Renal pelvis (tissue), 1 donor: ENCODE measurements at regions not wholly inside any gene's neighbourhood (a gene's known extent, or its start where the extent isn't known, plus 50 kb on each side); places are given as distances from the start of the nearest gene placed in this dataset.

Experiments
- DNase-seq: peaks from one replicate; pipeline ENCODE4 v3.0.0-alpha.2; 2013

DNA sequence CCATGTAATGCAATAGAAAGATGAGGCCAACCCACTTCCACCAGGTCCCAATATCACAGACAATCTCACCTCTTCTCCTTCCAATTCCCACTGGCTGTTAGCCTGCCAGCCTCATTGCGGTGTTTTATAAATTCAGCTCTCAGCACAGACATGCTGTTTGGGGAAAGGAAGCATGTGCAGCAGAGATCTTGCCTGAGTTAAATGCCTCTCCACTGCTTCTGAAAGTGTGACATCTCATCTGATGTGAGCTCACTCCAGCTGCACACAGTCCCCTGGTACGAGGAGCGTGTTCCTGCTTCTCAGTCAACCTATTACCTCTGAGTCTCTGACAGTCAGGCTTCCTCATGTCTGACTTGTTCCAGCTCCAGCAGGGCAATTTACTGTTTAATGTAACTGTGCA is 122.7 kb upstream of the GUCY1A2 start:
- no peak for DNase-seq

DNA sequence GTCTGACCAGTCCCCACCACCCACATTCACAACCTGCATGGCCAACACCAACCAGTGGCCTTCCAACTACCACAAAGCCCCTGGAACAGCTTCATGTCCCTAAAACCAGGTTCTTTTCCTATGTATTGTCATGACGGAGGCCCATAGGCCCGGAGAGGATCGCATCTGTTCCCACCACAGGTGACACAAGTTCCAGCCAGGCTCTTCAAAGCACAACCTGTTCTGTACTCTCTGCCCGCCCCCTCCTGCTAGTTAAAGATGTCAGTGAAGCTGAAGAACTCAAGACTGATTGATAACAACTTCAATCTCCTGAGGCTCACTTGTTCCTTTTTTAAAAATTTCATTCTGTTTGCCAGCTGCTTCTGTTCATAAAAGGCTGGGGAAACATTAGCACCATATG is 121.1 kb upstream of the GUCY1A2 start:
- DNase-seq: no peak

DNA sequence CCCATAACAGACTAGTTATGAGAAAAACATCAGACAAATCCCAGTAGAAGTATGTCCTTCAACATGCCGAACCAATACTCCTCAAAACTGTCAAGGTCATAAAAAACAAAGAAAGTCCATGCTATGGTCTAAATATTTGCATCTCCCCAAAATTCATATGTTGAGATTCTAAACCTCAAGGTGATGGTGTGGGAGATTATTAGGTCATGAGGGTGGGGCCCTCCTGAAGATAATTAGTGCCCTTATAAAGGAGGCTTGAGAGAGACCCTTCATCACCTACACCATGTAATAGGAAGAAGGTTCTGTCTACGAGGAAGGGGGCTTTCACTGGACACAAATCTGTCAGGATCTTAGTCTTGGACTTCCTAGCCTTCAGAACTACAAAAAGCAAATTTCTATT is 118.6 kb upstream of the GUCY1A2 start:
- DNase-seq: no peak

DNA sequence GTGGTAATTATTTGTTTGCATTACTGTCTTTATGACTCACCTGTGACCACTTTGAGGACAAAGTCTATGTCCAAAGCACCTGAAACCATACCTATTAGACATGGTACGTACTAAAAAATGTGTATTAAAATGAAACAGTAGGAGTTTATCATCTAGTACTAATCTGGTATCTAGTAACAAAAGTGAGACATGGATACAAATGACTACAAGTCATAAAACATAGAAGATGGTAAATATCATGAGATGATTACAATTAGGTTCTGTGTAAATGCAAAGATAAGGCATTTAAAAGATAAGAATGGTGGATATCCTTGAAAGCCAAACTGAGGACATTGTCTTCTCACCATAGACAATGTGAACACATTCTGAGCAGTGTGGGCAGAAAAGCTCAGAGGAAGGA is 113.5 kb upstream of the GUCY1A2 start:
- DNase-seq: no peak

DNA sequence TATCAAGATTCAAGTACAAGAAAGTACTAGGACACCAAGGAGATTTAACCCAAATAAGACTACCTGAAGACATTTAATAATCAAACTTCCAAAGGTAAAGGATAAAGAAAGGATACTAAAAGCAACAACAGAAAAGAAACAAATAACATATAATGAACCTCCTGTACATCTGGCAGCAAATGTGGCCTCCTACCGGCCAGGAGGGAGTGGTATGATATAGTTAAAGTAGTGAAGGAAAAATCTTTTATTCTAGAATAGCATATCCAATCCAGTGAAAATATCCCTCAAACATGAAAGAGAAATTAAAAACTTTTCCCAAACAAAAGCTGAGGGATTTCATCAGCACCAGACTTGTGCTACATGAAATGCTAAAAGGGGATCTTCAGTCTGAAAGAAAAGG is 104.7 kb upstream of the GUCY1A2 start:
- no peak for DNase-seq

DNA sequence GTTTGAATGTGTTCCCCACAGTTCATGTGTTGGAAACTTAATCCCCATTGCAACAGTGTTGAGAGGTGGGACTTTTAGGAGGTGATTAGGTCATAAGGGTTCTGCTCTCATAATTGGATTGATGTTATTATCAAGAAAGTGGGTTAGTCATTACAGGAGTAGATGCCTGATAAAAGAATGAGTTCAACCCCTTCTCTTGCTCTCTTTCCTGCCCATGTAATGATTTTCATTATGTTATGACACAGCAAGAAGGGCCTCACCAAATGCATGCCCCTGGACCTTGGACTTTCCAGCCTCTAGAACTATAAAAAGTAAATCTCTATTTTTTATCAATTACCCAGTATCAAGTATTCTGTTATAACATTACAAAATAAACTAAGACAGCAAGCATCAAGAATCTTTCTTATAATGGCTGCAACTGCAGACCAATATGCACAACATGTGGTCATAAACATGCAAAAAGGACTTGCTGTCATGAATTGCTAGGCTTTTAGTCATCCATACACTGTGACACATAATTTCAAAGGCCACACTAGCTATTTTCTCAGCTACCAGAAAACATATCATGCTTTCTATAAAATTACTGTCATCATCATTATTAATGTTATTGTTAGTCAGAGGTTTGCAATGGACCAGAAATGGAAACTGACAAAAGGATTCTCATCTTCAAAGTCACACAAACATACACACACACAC is 99.9 kb upstream of the GUCY1A2 start:
- DNase-seq: no peak

DNA sequence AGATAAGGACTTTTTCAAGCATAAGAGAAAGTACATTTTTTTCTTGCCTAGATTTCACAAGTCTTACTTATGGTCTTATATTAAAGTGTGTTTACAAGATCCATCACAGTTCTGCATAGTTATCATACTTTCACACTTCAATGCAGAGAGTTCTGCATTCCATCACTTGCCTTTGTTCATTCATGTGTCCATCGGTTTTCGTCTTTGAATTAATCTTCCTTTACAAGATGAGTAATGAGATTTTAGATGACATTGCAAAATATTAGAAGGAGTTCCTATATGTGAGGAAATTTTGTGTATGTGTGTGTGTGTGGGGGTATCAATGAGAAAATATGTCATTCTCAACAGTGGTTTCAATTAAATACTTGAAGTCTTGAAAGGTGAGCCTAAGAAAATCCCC is 98.1 kb upstream of the GUCY1A2 start:
- DNase-seq: no peak

DNA sequence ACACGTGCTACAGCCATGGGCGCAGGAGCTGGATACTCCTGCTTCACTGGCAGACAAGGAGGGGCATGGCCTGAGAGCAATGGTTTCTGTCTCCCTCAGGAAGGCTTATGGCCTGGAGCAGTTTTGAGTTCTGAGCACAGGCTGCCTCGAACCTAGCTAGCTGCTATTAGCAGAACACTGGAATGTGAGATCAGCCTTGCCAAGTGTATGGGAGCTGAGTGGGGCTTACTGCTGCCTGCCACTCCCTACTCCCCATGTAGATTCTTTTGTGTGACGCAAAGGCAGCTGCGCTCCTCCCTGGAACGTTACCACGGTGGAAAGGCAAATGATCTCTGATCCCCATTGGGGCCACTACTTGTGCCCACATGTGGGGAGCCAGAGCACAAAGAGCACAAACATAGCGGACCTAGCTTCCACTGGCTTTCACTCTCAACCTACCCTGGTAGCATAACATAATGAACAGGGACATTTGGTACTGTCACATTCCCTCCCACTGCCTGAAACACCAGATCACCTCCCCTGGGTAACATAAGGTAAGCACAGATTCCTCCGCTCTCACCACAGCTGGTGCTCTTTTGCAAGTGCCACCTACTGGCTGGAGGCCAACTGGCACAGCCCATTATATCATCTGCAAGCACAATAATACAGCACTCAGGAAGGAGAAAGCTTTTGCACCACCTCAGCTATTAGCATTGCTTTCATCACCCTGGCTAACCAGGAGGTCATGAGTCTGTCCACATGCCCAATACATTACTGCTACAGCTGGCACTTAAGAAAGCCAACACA is 84.6 kb upstream of the GUCY1A2 start:
- no peak for DNase-seq

DNA sequence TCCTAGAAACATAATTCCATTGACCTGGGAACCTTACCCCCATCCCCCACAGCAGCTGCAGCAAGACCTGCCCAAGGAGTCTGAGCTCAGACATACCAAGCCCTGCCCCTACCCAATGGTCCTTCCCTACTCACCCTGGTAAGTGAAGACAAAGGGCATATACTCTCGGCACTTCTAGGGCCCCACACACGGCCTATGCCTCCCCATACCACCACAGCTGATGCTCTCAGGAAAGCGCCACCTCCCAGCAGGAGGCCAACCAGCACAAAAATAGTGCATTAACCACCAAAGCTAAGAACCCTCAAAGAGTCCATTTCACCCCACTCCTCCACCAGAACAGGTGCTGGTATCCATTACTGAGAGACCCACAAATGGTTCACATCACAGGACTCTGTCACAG is 74.4 kb upstream of the GUCY1A2 start:
- no peak for DNase-seq

DNA sequence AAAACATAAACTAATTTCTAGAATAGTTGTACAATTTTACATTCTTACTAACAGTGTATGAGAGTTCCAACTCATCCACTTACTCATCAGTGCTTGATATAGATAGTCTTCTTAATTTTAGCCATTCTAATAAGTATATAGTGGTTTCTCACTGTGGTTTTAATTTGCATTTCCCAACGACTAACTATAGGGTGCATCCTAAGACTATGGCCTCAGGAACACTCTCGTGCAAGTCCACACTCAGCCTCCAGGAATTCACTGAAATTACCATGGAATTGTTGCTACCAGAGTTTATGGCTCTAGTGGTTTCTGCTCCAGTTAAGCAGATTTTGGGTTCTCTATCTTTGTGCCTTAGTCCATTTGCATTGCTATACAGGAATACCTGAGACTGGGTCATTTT is 60.1 kb upstream of the GUCY1A2 start:
- DNase-seq: no peak

DNA sequence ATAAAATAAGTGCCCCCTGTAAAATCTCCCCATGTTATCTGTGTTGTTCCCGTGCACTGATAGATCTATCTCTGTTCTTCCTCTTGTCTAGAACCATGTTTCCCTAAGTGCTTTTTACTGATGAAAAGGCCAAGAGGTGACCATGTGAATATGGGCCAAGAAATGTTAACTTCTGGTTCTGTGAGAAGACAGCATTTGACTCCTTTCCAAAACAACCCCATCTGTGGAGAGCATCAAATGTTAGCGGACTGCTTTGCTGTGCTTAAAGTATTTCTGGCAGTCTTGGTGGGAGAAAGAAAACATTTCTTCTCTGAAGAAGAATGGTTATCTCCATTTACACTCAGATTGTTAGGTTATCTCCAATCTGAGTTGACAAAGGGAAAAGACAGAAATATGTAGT is 58.6 kb upstream of the GUCY1A2 start:
- DNase-seq: no peak

DNA sequence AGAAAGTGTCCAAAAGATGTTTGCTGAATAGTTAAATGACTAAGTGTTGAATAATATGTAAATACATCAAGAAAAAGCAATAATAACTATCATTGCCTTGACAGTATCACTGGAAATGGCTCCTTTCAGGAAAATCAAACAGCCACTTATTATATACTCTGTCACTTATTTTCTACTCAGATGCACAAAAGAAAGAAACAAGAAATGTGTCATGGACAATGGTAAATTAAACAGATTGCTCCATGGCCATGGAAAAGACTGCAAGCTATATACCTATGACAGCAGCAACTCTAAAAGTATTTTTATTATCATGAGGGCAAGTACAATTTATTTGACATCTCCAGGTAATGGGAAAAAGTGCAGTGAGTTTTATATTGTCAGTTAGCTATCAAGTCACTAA is 52.9 kb upstream of the GUCY1A2 start:
- no peak for DNase-seq
